ENCODE measurements at regions not wholly inside any gene's neighbourhood (a gene's known extent, or its start where the extent isn't known, plus 50 kb on each side); places are given as distances from the start of the nearest gene placed in this dataset.

DNA sequence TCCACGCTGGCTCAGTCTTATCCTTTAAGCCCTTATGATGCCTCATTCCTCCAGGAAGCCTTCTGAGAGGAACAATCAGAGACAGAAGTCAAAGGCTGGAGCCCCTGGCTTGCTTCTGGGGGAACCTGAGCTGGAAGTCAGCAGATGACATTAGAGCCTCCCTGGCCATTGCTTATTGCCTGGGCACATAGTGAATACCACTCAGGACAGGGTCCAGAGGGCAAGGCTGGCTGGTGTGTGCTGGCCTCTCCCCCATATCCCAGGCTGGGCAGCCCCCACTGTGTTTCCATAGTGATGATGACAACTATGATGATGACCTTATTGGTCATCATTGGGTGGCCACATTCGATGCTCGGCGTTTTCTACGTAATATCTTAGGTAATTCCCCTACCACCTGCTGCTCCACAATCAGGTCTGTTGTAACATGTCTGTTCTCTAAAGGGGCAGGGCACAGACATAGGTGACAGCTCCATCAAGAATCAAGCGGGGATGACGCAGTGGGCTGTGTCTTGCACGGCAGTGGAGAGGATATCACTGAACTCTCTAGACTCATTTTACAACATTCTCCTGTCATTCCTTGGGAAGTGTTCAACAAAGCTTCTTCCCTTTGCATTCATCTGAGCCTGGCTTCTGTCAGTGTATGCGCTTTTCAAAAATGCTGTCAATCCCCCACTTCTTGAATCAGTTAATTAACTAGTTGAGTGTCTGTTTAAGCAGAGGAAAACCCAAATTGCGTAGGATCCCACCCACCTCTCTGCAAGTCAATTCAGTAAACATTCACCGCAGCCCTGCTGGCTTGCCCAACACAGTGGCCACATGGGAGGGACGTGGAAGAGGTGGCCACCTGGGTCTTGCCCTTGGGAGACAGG, 89.4 kb upstream of the TSHZ3 start (continued):
- TF ChIP-seq ZC3H10 (CRISPR knock-in tag; IDR thresholded peaks at IDR 0.05): no peak

DNA sequence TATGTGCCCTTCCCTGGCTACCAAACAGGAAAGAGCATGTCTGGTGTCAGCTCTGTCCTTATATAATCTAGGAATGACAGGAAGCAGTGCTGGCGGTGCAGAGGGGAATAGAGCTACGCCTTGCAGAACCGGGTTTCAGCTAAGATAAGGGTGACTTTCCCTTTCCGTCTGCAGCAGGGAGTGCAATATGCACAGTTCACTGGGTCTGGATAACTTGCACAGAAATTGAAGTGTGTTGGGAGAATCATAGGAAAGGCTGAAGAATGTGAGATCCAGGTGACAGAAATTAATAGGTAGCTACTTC, 90.0 kb upstream of the TSHZ3 start:
- no peak for ATAC-seq
- TF ChIP-seq ARNTL (CRISPR knock-in tag; IDR thresholded peaks at IDR 0.05; ENCODE audit: borderline replicate concordance, low read depth) (no peak), ZFP30 (CRISPR knock-in tag; IDR thresholded peaks at IDR 0.05) (no peak), CSDC2 (CRISPR knock-in tag; IDR thresholded peaks at IDR 0.05) (no peak), ESRRG (CRISPR knock-in tag; IDR thresholded peaks at IDR 0.05) (no peak), TCF4 (CRISPR knock-in tag; IDR thresholded peaks at IDR 0.05; ENCODE audit: borderline replicate concordance) (no peak), ZNF8 (CRISPR knock-in tag; IDR thresholded peaks at IDR 0.05) (no peak), RARB (CRISPR knock-in tag; IDR thresholded peaks at IDR 0.05) (no peak)
- TF ChIP-seq, protein P1, sequence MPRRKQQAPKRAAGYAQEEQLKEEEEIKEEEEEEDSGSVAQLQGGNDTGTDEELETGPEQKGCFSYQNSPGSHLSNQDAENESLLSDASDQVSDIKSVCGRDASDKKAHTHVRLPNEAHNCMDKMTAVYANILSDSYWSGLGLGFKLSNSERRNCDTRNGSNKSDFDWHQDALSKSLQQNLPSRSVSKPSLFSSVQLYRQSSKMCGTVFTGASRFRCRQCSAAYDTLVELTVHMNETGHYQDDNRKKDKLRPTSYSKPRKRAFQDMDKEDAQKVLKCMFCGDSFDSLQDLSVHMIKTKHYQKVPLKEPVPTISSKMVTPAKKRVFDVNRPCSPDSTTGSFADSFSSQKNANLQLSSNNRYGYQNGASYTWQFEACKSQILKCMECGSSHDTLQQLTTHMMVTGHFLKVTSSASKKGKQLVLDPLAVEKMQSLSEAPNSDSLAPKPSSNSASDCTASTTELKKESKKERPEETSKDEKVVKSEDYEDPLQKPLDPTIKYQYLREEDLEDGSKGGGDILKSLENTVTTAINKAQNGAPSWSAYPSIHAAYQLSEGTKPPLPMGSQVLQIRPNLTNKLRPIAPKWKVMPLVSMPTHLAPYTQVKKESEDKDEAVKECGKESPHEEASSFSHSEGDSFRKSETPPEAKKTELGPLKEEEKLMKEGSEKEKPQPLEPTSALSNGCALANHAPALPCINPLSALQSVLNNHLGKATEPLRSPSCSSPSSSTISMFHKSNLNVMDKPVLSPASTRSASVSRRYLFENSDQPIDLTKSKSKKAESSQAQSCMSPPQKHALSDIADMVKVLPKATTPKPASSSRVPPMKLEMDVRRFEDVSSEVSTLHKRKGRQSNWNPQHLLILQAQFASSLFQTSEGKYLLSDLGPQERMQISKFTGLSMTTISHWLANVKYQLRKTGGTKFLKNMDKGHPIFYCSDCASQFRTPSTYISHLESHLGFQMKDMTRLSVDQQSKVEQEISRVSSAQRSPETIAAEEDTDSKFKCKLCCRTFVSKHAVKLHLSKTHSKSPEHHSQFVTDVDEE (CRISPR knock-in tag; IDR thresholded peaks at IDR 0.05): no peak
- TF ChIP-seq, protein P2, sequence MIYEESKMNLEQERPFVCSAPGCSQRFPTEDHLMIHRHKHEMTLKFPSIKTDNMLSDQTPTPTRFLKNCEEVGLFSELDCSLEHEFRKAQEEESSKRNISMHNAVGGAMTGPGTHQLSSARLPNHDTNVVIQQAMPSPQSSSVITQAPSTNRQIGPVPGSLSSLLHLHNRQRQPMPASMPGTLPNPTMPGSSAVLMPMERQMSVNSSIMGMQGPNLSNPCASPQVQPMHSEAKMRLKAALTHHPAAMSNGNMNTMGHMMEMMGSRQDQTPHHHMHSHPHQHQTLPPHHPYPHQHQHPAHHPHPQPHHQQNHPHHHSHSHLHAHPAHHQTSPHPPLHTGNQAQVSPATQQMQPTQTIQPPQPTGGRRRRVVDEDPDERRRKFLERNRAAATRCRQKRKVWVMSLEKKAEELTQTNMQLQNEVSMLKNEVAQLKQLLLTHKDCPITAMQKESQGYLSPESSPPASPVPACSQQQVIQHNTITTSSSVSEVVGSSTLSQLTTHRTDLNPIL (CRISPR knock-in tag; IDR thresholded peaks at IDR 0.05; ENCODE audit: low read depth): no peak

DNA sequence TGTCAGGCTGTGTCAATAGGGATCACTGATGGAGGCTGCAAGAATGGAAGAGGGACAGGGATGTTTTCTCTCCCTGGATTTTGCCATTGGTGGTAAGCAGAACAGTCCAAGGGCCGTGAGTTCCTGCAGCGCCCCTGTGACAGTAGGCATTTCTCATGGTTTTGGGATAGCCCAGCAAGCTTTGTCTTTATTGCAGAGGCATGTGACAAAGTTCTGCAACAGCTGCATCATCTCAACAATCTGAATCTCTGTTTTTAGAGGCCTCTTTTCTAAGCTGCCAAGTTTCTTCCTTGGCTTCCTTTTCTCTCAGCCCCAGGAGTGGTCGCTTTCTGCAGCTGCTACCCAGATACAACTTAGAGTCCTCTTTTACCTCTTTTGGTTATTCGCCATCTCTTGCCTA, 95.7 kb upstream of the TSHZ3 start:
- TF ChIP-seq, protein P3, sequence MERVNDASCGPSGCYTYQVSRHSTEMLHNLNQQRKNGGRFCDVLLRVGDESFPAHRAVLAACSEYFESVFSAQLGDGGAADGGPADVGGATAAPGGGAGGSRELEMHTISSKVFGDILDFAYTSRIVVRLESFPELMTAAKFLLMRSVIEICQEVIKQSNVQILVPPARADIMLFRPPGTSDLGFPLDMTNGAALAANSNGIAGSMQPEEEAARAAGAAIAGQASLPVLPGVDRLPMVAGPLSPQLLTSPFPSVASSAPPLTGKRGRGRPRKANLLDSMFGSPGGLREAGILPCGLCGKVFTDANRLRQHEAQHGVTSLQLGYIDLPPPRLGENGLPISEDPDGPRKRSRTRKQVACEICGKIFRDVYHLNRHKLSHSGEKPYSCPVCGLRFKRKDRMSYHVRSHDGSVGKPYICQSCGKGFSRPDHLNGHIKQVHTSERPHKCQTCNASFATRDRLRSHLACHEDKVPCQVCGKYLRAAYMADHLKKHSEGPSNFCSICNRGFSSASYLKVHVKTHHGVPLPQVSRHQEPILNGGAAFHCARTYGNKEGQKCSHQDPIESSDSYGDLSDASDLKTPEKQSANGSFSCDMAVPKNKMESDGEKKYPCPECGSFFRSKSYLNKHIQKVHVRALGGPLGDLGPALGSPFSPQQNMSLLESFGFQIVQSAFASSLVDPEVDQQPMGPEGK (CRISPR knock-in tag; IDR thresholded peaks at IDR 0.05; ENCODE audit: borderline replicate concordance): no peak
- TF ChIP-seq, protein P4, sequence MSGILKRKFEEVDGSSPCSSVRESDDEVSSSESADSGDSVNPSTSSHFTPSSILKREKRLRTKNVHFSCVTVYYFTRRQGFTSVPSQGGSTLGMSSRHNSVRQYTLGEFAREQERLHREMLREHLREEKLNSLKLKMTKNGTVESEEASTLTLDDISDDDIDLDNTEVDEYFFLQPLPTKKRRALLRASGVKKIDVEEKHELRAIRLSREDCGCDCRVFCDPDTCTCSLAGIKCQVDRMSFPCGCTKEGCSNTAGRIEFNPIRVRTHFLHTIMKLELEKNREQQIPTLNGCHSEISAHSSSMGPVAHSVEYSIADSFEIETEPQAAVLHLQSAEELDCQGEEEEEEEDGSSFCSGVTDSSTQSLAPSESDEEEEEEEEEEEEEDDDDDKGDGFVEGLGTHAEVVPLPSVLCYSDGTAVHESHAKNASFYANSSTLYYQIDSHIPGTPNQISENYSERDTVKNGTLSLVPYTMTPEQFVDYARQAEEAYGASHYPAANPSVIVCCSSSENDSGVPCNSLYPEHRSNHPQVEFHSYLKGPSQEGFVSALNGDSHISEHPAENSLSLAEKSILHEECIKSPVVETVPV (CRISPR knock-in tag; IDR thresholded peaks at IDR 0.05): no peak
- TF ChIP-seq TOX (CRISPR knock-in tag; IDR thresholded peaks at IDR 0.05; ENCODE audit: borderline replicate concordance): no peak
- TF ChIP-seq PPARA (CRISPR knock-in tag; IDR thresholded peaks at IDR 0.05; ENCODE audit: borderline replicate concordance): no peak
- no peak for TF ChIP-seq ZNF8 (CRISPR knock-in tag; IDR thresholded peaks at IDR 0.05)
- TF ChIP-seq TCF4 (CRISPR knock-in tag; IDR thresholded peaks at IDR 0.05; ENCODE audit: borderline replicate concordance): no peak
- no peak for TF ChIP-seq ESRRG (CRISPR knock-in tag; IDR thresholded peaks at IDR 0.05)
- TF ChIP-seq ZNF70 (CRISPR knock-in tag; IDR thresholded peaks at IDR 0.05): no peak
- no peak for TF ChIP-seq CSDC2 (CRISPR knock-in tag; IDR thresholded peaks at IDR 0.05)
- no peak for TF ChIP-seq BACH2 (CRISPR knock-in tag; IDR thresholded peaks at IDR 0.05; ENCODE audit: borderline replicate concordance)
- TF ChIP-seq RARB (CRISPR knock-in tag; IDR thresholded peaks at IDR 0.05): no peak
- TF ChIP-seq SNAI2 (CRISPR knock-in tag; IDR thresholded peaks at IDR 0.05): no peak
- TF ChIP-seq, protein P5, sequence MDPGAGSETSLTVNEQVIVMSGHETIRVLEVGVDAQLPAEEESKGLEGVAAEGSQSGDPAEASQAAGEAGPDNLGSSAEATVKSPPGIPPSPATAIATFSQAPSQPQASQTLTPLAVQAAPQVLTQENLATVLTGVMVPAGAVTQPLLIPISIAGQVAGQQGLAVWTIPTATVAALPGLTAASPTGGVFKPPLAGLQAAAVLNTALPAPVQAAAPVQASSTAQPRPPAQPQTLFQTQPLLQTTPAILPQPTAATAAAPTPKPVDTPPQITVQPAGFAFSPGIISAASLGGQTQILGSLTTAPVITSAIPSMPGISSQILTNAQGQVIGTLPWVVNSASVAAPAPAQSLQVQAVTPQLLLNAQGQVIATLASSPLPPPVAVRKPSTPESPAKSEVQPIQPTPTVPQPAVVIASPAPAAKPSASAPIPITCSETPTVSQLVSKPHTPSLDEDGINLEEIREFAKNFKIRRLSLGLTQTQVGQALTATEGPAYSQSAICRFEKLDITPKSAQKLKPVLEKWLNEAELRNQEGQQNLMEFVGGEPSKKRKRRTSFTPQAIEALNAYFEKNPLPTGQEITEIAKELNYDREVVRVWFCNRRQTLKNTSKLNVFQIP (CRISPR knock-in tag; IDR thresholded peaks at IDR 0.05; ENCODE audit: borderline replicate concordance, low read depth): no peak
- no peak for TF ChIP-seq ZC3H10 (CRISPR knock-in tag; IDR thresholded peaks at IDR 0.05)
- no peak for TF ChIP-seq ISL1 (CRISPR knock-in tag; IDR thresholded peaks at IDR 0.05)
- no peak for ATAC-seq
